KMS-11 (cell line): ENCODE measurements at regions not wholly inside any gene's neighbourhood (a gene's known extent, or its start where the extent isn't known, plus 50 kb on each side); places are given as distances from the start of the nearest gene placed in this dataset.

Experiments
- H2AFZ ChIP-seq: fragments of 200-600 bp; sonication (generic); 2 replicates; pipeline ENCODE4 v1.6.1; 2016; ENCODE audit warnings: antibody characterized with exemption, mixed run types, low read depth
- H3K27ac ChIP-seq: fragments of 200-600 bp; sonication (generic); 2 replicates; pipeline ENCODE4 v1.6.1; 2016; ENCODE audit warnings: mild to moderate bottlenecking, mixed run types
- H3K27me3 ChIP-seq: fragments of 200-600 bp; sonication (generic); 2 replicates; pipeline ENCODE4 v1.6.1; 2017; ENCODE audit warnings: mild to moderate bottlenecking, low read depth, mixed run types, moderate library complexity; ENCODE audit not compliant: insufficient read depth
- H3K36me3 ChIP-seq: fragments of 200-600 bp; sonication (generic); 2 replicates; pipeline ENCODE4 v1.6.1; 2017; ENCODE audit warnings: mild to moderate bottlenecking, mixed run types; ENCODE audit not compliant: insufficient read depth
- H3K4me1 ChIP-seq: fragments of 200-600 bp; sonication (generic); 2 replicates; pipeline ENCODE4 v1.6.1; 2016; ENCODE audit warnings: mild to moderate bottlenecking, low read depth, mixed run types; ENCODE audit not compliant: poor library complexity, severe bottlenecking
- H3K4me2 ChIP-seq: fragments of 200-600 bp; sonication (generic); 2 replicates; pipeline ENCODE4 v1.7.0; 2016; ENCODE audit warnings: mild to moderate bottlenecking, mixed run types
- H3K4me3 ChIP-seq: fragments of 200-600 bp; sonication (generic); IDR thresholded peaks from 2 replicates; pipeline ENCODE4 v1.6.1; 2017; ENCODE audit warnings: low read depth, low read length, mixed read lengths; ENCODE audit not compliant: insufficient read depth
- H3K79me2 ChIP-seq: fragments of 200-600 bp; sonication (generic); 2 replicates; pipeline ENCODE4 v1.6.1; 2016; ENCODE audit warnings: low read depth, mixed run types; ENCODE audit not compliant: insufficient read depth
- H3K9ac ChIP-seq: fragments of 200-600 bp; sonication (generic); 2 replicates; pipeline ENCODE4 v1.6.1; 2016; ENCODE audit warnings: mild to moderate bottlenecking, mixed run types
- H4K20me1 ChIP-seq: fragments of 200-600 bp; sonication (generic); 2 replicates; pipeline ENCODE4 v1.6.1; 2016; ENCODE audit warnings: mild to moderate bottlenecking, mixed run types; ENCODE audit not compliant: insufficient read depth
- CTCF ChIP-seq: fragments of 200-600 bp; sonication (generic); conservative IDR thresholded peaks from 2 replicates; pipeline ENCODE4 v1.6.1; 2017; ENCODE audit warnings: low read depth, mild to moderate bottlenecking, antibody characterized with exemption, low read length, moderate library complexity, mixed read lengths

DNA sequence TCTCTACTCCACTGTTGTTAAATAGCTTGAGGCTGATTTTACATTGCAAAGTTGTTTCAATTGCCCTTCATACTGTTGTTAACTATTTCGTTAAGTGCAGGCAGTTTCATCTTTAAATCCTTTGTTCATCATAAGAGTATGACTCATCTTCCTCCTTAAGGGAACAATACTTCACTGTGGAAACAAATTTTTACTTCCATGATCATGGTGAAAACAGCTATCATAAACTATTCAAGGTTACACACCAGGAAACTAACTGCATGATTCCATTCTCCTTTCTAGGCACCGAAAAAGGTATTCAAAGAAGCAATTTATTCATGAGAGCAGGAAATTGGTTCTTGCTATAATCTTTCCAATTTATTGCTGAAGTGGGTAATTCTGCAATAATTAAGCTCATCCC, 593.2 kb downstream of the LRRIQ3 start:
- Histone ChIP-seq H3K4me1 (no peaks in the 10 kb centered on the region), H3K9ac (no peak overlapping the region), H3K27me3 (no peaks in the 10 kb centered on the region), H3K36me3 (no peaks in the 10 kb centered on the region), H3K4me3 (no peak overlapping the region), H4K20me1 (no peaks in the 10 kb centered on the region), H3K27ac (no peak overlapping the region), H3K79me2 (no peaks in the 10 kb centered on the region), H2AFZ (no peak overlapping the region), H3K4me2 (no peak overlapping the region)
- TF ChIP-seq CTCF, result no peak

- no peak overlapping the region for H2AFZ ChIP-seq
- H3K4me2 ChIP-seq, result no peak overlapping the region
- no peaks in the 10 kb centered on the region for H3K4me1 ChIP-seq
- no peaks in the 10 kb centered on the region for H3K79me2 ChIP-seq
- H3K4me3 ChIP-seq, result no peak overlapping the region
- H3K9ac ChIP-seq, result no peak overlapping the region
- TF ChIP-seq CTCF, result no peak
- no peaks in the 10 kb centered on the region for H3K27me3 ChIP-seq
- H4K20me1 ChIP-seq, result no peaks in the 10 kb centered on the region
- no peak overlapping the region for H3K27ac ChIP-seq
- H3K36me3 ChIP-seq, result no peaks in the 10 kb centered on the region
Measured at GRCh38 chr1:73604211-73604610, 593.8 kb downstream of the LRRIQ3 start.

DNA sequence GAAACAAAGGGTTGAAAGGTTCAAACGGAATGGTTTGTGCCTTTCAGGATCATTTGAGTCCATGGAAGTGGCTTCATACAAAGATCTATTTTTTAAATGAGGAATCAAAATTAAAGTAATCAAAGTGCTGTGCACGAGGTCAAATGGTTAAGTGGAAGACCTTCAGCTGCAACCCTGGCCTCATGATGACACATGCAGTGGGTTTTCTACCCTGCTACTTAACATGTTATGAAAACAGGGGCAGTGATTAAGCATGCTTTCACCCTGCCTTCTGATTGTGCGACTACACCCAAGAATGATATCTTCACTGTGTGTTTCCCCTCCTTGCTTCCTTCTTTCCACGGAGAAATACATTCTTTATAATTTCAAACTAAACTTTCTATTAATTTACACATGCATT, 604.2 kb downstream of the LRRIQ3 start:
- H3K79me2 ChIP-seq, result no peaks in the 10 kb centered on the region
- H2AFZ ChIP-seq, result no peak overlapping the region
- H3K36me3 ChIP-seq, result no peaks in the 10 kb centered on the region
- no peak overlapping the region for H3K4me3 ChIP-seq
- H4K20me1 ChIP-seq, result no peaks in the 10 kb centered on the region
- H3K4me2 ChIP-seq, result no peak overlapping the region
- no peak overlapping the region for H3K9ac ChIP-seq
- no peak for TF ChIP-seq CTCF
- no peaks in the 10 kb centered on the region for H3K4me1 ChIP-seq
- H3K27ac ChIP-seq, result no peak overlapping the region
- no peaks in the 10 kb centered on the region for H3K27me3 ChIP-seq

GRCh38 chr1:73593364-73593763, 604.6 kb downstream of the LRRIQ3 start:
- no peak overlapping the region for H3K4me3 ChIP-seq
- H3K79me2 ChIP-seq, result no peaks in the 10 kb centered on the region
- no peak overlapping the region for H3K27ac ChIP-seq
- H2AFZ ChIP-seq, result no peak overlapping the region
- TF ChIP-seq CTCF, result no peak
- no peaks in the 10 kb centered on the region for H4K20me1 ChIP-seq
- no peaks in the 10 kb centered on the region for H3K36me3 ChIP-seq
- H3K9ac ChIP-seq, result no peak overlapping the region
- H3K27me3 ChIP-seq, result no peaks in the 10 kb centered on the region
- no peak overlapping the region for H3K4me2 ChIP-seq
- no peaks in the 10 kb centered on the region for H3K4me1 ChIP-seq

GRCh38 chr1:73587080-73587479, 610.9 kb downstream of the LRRIQ3 start:
- no peaks in the 10 kb centered on the region for H3K4me1 ChIP-seq
- no peak overlapping the region for H3K27ac ChIP-seq
- H3K27me3 ChIP-seq, result no peaks in the 10 kb centered on the region
- H2AFZ ChIP-seq, result no peak overlapping the region
- no peaks in the 10 kb centered on the region for H3K79me2 ChIP-seq
- no peak overlapping the region for H3K9ac ChIP-seq
- H3K36me3 ChIP-seq, result no peaks in the 10 kb centered on the region
- no peak for TF ChIP-seq CTCF
- no peak overlapping the region for H3K4me2 ChIP-seq
- no peak overlapping the region for H3K4me3 ChIP-seq
- no peaks in the 10 kb centered on the region for H4K20me1 ChIP-seq
